ENCODE measurements at regions not wholly inside any gene's neighbourhood (a gene's known extent, or its start where the extent isn't known, plus 50 kb on each side); places are given as distances from the start of the nearest gene placed in this dataset.

DNA sequence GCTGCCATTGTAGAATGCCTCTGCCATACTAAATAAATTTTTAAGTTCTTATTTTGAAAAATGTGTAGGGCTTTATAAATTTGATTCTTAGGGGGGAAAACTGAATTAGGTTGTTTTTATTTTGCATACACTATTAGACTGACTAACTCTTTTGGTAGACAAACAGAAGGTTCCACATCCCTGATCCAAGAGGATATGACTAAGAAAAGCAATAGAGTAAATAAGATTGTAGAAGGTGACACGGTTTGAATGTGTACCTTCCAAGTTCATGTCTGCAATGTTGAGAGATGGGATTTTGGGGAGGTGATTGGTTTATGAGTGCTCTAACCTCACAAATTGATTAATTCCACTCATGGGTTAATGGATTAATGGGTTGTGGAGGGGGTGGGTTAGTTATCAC lies 127.9 kb downstream of the GLUL start:
- TF ChIP-seq CTCF (IDR thresholded peaks at IDR 0.05; ENCODE audit: unreplicated experiment in 3 of 3) = no peak
- Mint-ChIP-seq H3K27me3 (ENCODE audit: low read depth) (no peaks in the 10 kb centered on the region), H3K4me3 (no peak overlapping the region), H3K9me3 (no peaks in the 10 kb centered on the region), H3K36me3 (ENCODE audit: low read depth) (no peaks in the 10 kb centered on the region), H3K4me1 (no peaks in the 10 kb centered on the region), H3K27ac (no peak overlapping the region)

DNA sequence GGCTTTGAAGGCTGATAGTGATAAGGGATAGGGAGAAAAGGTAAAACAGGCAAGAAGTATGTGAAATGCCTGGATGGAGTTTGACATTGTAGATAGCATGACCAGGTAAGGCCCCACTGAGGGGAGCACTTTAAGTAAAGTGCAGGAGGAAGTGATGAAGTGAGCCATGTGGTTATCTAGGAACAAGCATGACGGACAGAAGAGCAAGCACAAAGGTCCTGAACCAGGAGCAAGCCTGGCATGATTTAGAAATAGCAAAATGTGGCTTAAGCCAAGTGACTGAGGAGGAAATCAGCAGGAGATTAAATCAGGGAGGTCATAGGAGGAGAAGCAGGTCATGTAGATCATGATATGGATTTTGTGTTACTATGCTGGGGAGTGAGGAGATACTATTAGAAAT lies 129.2 kb downstream of the GLUL start:
- H3K27me3 Mint-ChIP-seq (ENCODE audit: low read depth) = no peaks in the 10 kb centered on the region
- no peaks in the 10 kb centered on the region for H3K36me3 Mint-ChIP-seq (ENCODE audit: low read depth)
- H3K9me3 Mint-ChIP-seq = no peaks in the 10 kb centered on the region
- H3K4me3 Mint-ChIP-seq = no peak overlapping the region
- no peak overlapping the region for H3K27ac Mint-ChIP-seq
- H3K4me1 Mint-ChIP-seq = no peaks in the 10 kb centered on the region
- no peak for TF ChIP-seq CTCF (IDR thresholded peaks at IDR 0.05; ENCODE audit: unreplicated experiment in 3 of 3)

- no peak overlapping the region for H3K4me3 Mint-ChIP-seq
- H3K36me3 Mint-ChIP-seq (ENCODE audit: low read depth) = no peaks in the 10 kb centered on the region
- H3K4me1 Mint-ChIP-seq = no peaks in the 10 kb centered on the region
- no peaks in the 10 kb centered on the region for H3K27me3 Mint-ChIP-seq (ENCODE audit: low read depth)
- H3K27ac Mint-ChIP-seq = no peak overlapping the region
- H3K9me3 Mint-ChIP-seq = no peaks in the 10 kb centered on the region
- TF ChIP-seq CTCF (IDR thresholded peaks at IDR 0.05; ENCODE audit: unreplicated experiment in 3 of 3) = no peak
Observed at GRCh38 chr1:182261655-182262054, 129.9 kb downstream of the GLUL start.

DNA sequence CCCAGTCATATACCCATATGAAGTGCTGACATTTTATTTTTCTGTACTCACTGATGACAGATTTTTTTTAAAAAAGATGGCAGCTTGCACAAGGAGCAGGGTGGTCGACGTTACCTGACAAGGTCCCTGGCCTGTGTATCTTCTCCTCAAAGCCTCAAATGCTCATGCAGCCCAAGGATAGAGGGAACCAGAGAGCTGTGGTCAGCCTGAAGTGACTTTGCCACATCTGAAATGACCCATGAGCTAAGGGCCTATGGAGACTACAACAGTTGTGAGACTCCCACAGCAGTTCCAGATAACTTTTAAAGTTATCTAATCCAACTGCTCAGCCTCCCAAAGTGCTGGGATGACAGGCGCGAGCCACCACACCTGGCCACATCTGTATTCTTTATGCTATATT lies 131.1 kb downstream of the GLUL start:
- no peaks in the 10 kb centered on the region for H3K27me3 Mint-ChIP-seq (ENCODE audit: low read depth)
- no peak overlapping the region for H3K27ac Mint-ChIP-seq
- H3K9me3 Mint-ChIP-seq = no peaks in the 10 kb centered on the region
- H3K4me3 Mint-ChIP-seq = no peak overlapping the region
- H3K36me3 Mint-ChIP-seq (ENCODE audit: low read depth) = no peaks in the 10 kb centered on the region
- TF ChIP-seq CTCF (IDR thresholded peaks at IDR 0.05; ENCODE audit: unreplicated experiment in 3 of 3) = no peak
- no peaks in the 10 kb centered on the region for H3K4me1 Mint-ChIP-seq

GRCh38 chr1:182259968-182260367 lies 131.6 kb downstream of the GLUL start:
- TF ChIP-seq CTCF (IDR thresholded peaks at IDR 0.05; ENCODE audit: unreplicated experiment in 3 of 3) = no peak
- Mint-ChIP-seq H3K27me3 (ENCODE audit: low read depth) (no peaks in the 10 kb centered on the region), H3K27ac (no peak overlapping the region), H3K9me3 (no peaks in the 10 kb centered on the region), H3K4me3 (no peak overlapping the region), H3K36me3 (ENCODE audit: low read depth) (no peaks in the 10 kb centered on the region), H3K4me1 (no peaks in the 10 kb centered on the region)

DNA sequence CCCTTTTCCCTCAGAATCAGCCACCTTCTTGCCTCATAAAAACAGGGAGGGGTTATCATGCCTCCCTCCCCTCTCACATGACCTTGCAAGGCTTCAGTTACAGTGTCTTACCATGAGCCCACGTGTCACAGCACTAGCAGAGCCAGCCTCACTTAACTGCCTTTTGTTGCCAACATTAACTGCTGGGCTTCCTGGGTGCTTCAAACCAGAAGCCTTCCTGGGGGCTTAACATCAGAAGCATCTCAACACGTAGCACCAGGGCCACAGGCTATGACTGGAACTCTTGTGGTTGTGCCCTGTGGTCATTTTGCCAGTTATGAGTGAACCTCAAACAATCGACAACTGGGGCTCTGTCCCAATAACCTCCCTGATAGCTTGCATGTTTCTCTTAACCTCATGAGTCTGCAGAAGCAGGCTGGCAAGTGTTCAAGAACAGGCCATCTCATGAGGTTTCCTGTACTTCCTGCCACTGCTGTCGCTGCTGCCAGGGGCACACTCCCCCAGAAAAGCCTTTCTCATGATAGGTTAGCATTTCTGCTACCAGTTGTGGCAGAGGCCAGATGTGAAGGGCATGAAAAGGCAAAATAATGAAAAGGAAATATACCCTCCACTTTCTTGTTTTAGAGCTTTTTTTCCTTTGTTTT lies 132.2 kb downstream of the GLUL start:
- no peaks in the 10 kb centered on the region for H3K4me1 Mint-ChIP-seq
- no peak overlapping the region for H3K27ac Mint-ChIP-seq
- H3K36me3 Mint-ChIP-seq (ENCODE audit: low read depth) = no peaks in the 10 kb centered on the region
- no peak for TF ChIP-seq CTCF (IDR thresholded peaks at IDR 0.05; ENCODE audit: unreplicated experiment in 3 of 3)
- no peaks in the 10 kb centered on the region for H3K27me3 Mint-ChIP-seq (ENCODE audit: low read depth)
- H3K9me3 Mint-ChIP-seq = no peaks in the 10 kb centered on the region
- H3K4me3 Mint-ChIP-seq = no peak overlapping the region
